WERI-Rb-1 (cell line): ENCODE measurements at regions not wholly inside any gene's neighbourhood (a gene's known extent, or its start where the extent isn't known, plus 50 kb on each side); places are given as distances from the start of the nearest gene placed in this dataset.
"Not testable (repeated sequence)": the region's sequence is repeated elsewhere in the genome, so short reads cannot be mapped to it uniquely, and the experiment has no call there.

Experiments used
- DNase-seq: peaks from one replicate; pipeline ENCODE4 v3.0.0-alpha.2; 2020
- H3K27ac ChIP-seq: fragments of 250-450 bp; sonication (Bioruptor Pico); 2 replicates; pipeline ENCODE4 v1.5.1; 2020; ENCODE audit warnings: mild to moderate bottlenecking, moderate library complexity
- H3K27me3 ChIP-seq: fragments of 250-450 bp; sonication (Bioruptor Pico); 2 replicates; pipeline ENCODE4 v1.5.1; 2021; ENCODE audit warnings: mild to moderate bottlenecking, low read depth, moderate library complexity; ENCODE audit not compliant: insufficient read depth, severe bottlenecking
- H3K36me3 ChIP-seq: fragments of 250-450 bp; sonication (Bioruptor Pico); 2 replicates; pipeline ENCODE4 v1.5.1; 2020; ENCODE audit warnings: mild to moderate bottlenecking, moderate library complexity
- H3K4me3 ChIP-seq: 2 replicates; pipeline ENCODE4 v1.5.1; 2011; ENCODE audit warnings: low read depth, mild to moderate bottlenecking, control low read depth, low read length
- H3K9me3 ChIP-seq: fragments of 250-450 bp; sonication (Bioruptor Pico); 2 replicates; pipeline ENCODE4 v1.5.1; 2021; ENCODE audit warnings: mild to moderate bottlenecking, moderate library complexity; ENCODE audit not compliant: severe bottlenecking
- CTCF ChIP-seq: IDR thresholded peaks from 2 replicates; pipeline ENCODE4 v1.5.1; 2011; ENCODE audit warnings: low read depth, mild to moderate bottlenecking, control low read depth, inconsistent platforms, low read length

GRCh38 chr14:31911160-31911559, 165.9 kb upstream of the ARHGAP5 start:
- no peaks in the 10 kb centered on the region for H3K9me3 ChIP-seq
- no peak for DNase-seq
- TF ChIP-seq CTCF = no peak
- no peak overlapping the region for H3K4me3 ChIP-seq
- H3K27ac ChIP-seq = no peak overlapping the region
- H3K27me3 ChIP-seq = no peaks in the 10 kb centered on the region
- H3K36me3 ChIP-seq = no peaks in the 10 kb centered on the region

GRCh38 chr14:31913370-31913769, 163.7 kb upstream of the ARHGAP5 start:
- Histone ChIP-seq H3K4me3 (no peak overlapping the region), H3K27me3 (no peaks in the 10 kb centered on the region), H3K9me3 (no peaks in the 10 kb centered on the region), H3K27ac (no peak overlapping the region), H3K36me3 (no peaks in the 10 kb centered on the region)
- no peak for DNase-seq
- TF ChIP-seq CTCF = no peak

- H3K9me3 ChIP-seq, DNase-seq, H3K4me3 ChIP-seq, H3K27me3 ChIP-seq, H3K27ac ChIP-seq, H3K36me3 ChIP-seq: not testable (repeated sequence)
Measured at GRCh38 chr14:31918289-31918688, 158.8 kb upstream of the ARHGAP5 start.

GRCh38 chr14:31920001-31920400, 157.1 kb upstream of the ARHGAP5 start:
- H3K9me3 ChIP-seq = no peaks in the 10 kb centered on the region
- no peak for TF ChIP-seq CTCF
- DNase-seq = no peak
- H3K27ac ChIP-seq = no peak overlapping the region
- no peaks in the 10 kb centered on the region for H3K27me3 ChIP-seq
- H3K4me3 ChIP-seq = no peak overlapping the region
- no peaks in the 10 kb centered on the region for H3K36me3 ChIP-seq

- H3K36me3 ChIP-seq = no peaks in the 10 kb centered on the region
- H3K27ac ChIP-seq = no peak overlapping the region
- DNase-seq = no peak
- no peak overlapping the region for H3K4me3 ChIP-seq
- H3K27me3 ChIP-seq = no peaks in the 10 kb centered on the region
- no peak for TF ChIP-seq CTCF
- H3K9me3 ChIP-seq = no peaks in the 10 kb centered on the region
Measured at GRCh38 chr14:31920989-31921650, 156.0 kb upstream of the ARHGAP5 start.

GRCh38 chr14:31921721-31922120, 155.4 kb upstream of the ARHGAP5 start:
- Histone ChIP-seq H3K27me3 (no peaks in the 10 kb centered on the region), H3K4me3 (no peak overlapping the region), H3K9me3 (no peaks in the 10 kb centered on the region), H3K27ac (no peak overlapping the region), H3K36me3 (no peaks in the 10 kb centered on the region)
- DNase-seq = no peak
- no peak for TF ChIP-seq CTCF
